ENCODE measurements at regions not wholly inside any gene's neighbourhood (a gene's known extent, or its start where the extent isn't known, plus 50 kb on each side); places are given as distances from the start of the nearest gene placed in this dataset.

DNA sequence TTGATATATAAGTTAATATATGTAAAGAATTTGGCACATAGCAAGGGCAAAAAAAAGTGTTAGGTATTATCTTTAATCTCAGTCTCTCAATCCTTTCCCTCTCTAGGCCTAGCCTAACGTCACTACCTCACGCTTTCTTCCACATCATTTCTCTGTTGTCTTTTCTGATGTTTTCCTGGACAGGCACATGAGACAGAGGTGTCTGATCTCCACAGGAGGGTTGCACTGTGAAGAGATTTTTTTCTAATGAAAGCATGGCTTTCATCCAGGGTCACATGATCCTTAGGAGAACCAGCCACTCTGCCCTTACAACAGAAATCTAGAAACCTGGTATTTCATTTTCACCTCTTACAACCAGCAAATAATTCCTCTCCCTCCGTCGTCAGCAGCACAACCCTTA is 1268.3 kb downstream of the XPNPEP1 start:
- DNase-seq (ENCODE audit: low read depth in 2 of 2): no peak
- no peaks in the 10 kb centered on the region for H3K36me3 ChIP-seq (ENCODE audit: control insufficient read depth, insufficient read depth, low read length)
- no peaks in the 10 kb centered on the region for H3K79me2 ChIP-seq (ENCODE audit: control insufficient read depth, insufficient read depth, low read length)
- H3K9me3 ChIP-seq (ENCODE audit: control insufficient read depth, insufficient read depth, low read depth, low read length): no peaks in the 10 kb centered on the region
- H3K9ac ChIP-seq (ENCODE audit: insufficient read depth, low read length): no peak overlapping the region
- H3K4me3 ChIP-seq (replicated peaks in 1 of 4; ENCODE audit: control extremely low read depth in 1 of 4, insufficient read depth in 1 of 4, low read depth in 3 of 4, low read length in 4 of 4): no peak overlapping the region
- no peaks in the 10 kb centered on the region for H3K4me1 ChIP-seq (ENCODE audit: control insufficient read depth, extremely low read depth, insufficient read depth, low read length)
- no peak overlapping the region for H3K27ac ChIP-seq (ENCODE audit: insufficient read depth, low read length)
- no peak overlapping the region for H3K4me2 ChIP-seq (ENCODE audit: extremely low read depth, insufficient read depth, low read length)
- TF ChIP-seq CTCF (conservative IDR thresholded peaks at IDR 0.05 in 1 of 2, IDR thresholded peaks at IDR 0.05 in 1 of 2; ENCODE audit: low read depth in 1 of 2, low read length in 2 of 2) (no peak), EZH2 (IDR thresholded peaks at IDR 0.05; ENCODE audit: low read length, missing control alignments) (no peak)
- H3K27me3 ChIP-seq (ENCODE audit: control insufficient read depth, insufficient read depth, low read length): no peaks in the 10 kb centered on the region
- no peak overlapping the region for H2AFZ ChIP-seq (ENCODE audit: low read length)
- H4K20me1 ChIP-seq (ENCODE audit: control insufficient read depth, extremely low read depth, insufficient read depth, low read length): no peaks in the 10 kb centered on the region

GRCh38 chr10:108653531-108653930 is 1269.8 kb downstream of the XPNPEP1 start:
- Histone ChIP-seq H2AFZ (ENCODE audit: low read length) (no peak overlapping the region), H3K4me3 (replicated peaks in 1 of 4; ENCODE audit: control extremely low read depth in 1 of 4, insufficient read depth in 1 of 4, low read depth in 3 of 4, low read length in 4 of 4) (no peak overlapping the region), H3K27ac (ENCODE audit: insufficient read depth, low read length) (no peak overlapping the region), H4K20me1 (ENCODE audit: control insufficient read depth, extremely low read depth, insufficient read depth, low read length) (no peaks in the 10 kb centered on the region), H3K79me2 (ENCODE audit: control insufficient read depth, insufficient read depth, low read length) (no peaks in the 10 kb centered on the region), H3K4me1 (ENCODE audit: control insufficient read depth, extremely low read depth, insufficient read depth, low read length) (no peaks in the 10 kb centered on the region), H3K36me3 (ENCODE audit: control insufficient read depth, insufficient read depth, low read length) (no peaks in the 10 kb centered on the region), H3K4me2 (ENCODE audit: extremely low read depth, insufficient read depth, low read length) (no peak overlapping the region), H3K9me3 (ENCODE audit: control insufficient read depth, insufficient read depth, low read depth, low read length) (no peaks in the 10 kb centered on the region), H3K9ac (ENCODE audit: insufficient read depth, low read length) (no peak overlapping the region), H3K27me3 (ENCODE audit: control insufficient read depth, insufficient read depth, low read length) (no peaks in the 10 kb centered on the region)
- no peak for TF ChIP-seq EZH2 (IDR thresholded peaks at IDR 0.05; ENCODE audit: low read length, missing control alignments)
- no peak for TF ChIP-seq CTCF (conservative IDR thresholded peaks at IDR 0.05 in 1 of 2, IDR thresholded peaks at IDR 0.05 in 1 of 2; ENCODE audit: low read depth in 1 of 2, low read length in 2 of 2)
- DNase-seq (ENCODE audit: low read depth in 2 of 2): peak in 1 of 2 donors; percentile 53

- H3K4me3 ChIP-seq (replicated peaks in 1 of 4; ENCODE audit: control extremely low read depth in 1 of 4, insufficient read depth in 1 of 4, low read depth in 3 of 4, low read length in 4 of 4): no peak overlapping the region
- no peaks in the 10 kb centered on the region for H4K20me1 ChIP-seq (ENCODE audit: control insufficient read depth, extremely low read depth, insufficient read depth, low read length)
- no peak overlapping the region for H3K9ac ChIP-seq (ENCODE audit: insufficient read depth, low read length)
- H2AFZ ChIP-seq (ENCODE audit: low read length): no peak overlapping the region
- H3K27me3 ChIP-seq (ENCODE audit: control insufficient read depth, insufficient read depth, low read length): no peaks in the 10 kb centered on the region
- no peaks in the 10 kb centered on the region for H3K79me2 ChIP-seq (ENCODE audit: control insufficient read depth, insufficient read depth, low read length)
- no peak overlapping the region for H3K27ac ChIP-seq (ENCODE audit: insufficient read depth, low read length)
- no peaks in the 10 kb centered on the region for H3K36me3 ChIP-seq (ENCODE audit: control insufficient read depth, insufficient read depth, low read length)
- no peaks in the 10 kb centered on the region for H3K9me3 ChIP-seq (ENCODE audit: control insufficient read depth, insufficient read depth, low read depth, low read length)
- DNase-seq (ENCODE audit: low read depth in 2 of 2): no peak
- no peak for TF ChIP-seq EZH2 (IDR thresholded peaks at IDR 0.05; ENCODE audit: low read length, missing control alignments)
- TF ChIP-seq CTCF (conservative IDR thresholded peaks at IDR 0.05 in 1 of 2, IDR thresholded peaks at IDR 0.05 in 1 of 2; ENCODE audit: low read depth in 1 of 2, low read length in 2 of 2): no peak
- H3K4me1 ChIP-seq (ENCODE audit: control insufficient read depth, extremely low read depth, insufficient read depth, low read length): no peaks in the 10 kb centered on the region
- H3K4me2 ChIP-seq (ENCODE audit: extremely low read depth, insufficient read depth, low read length): no peak overlapping the region
These were observed 1284.3 kb downstream of the XPNPEP1 start for GRCh38 chr10:108639010-108639409.

All from fibroblast of lung (primary cell).